ENCODE measurements at regions not wholly inside any gene's neighbourhood (a gene's known extent, or its start where the extent isn't known, plus 50 kb on each side); places are given as distances from the start of the nearest gene placed in this dataset.

- TF ChIP-seq CTCF (conservative IDR thresholded peaks at IDR 0.05) (peak; percentile 85), EZH2 (IDR thresholded peaks at IDR 0.05; ENCODE audit: low read depth) (no peak)
Observed at GRCh38 chr2:58571181-58571852, 330.2 kb upstream of the FANCL start.

Data from PC-9 (cell line).